HUES48 (cell line): ENCODE measurements at regions not wholly inside any gene's neighbourhood (a gene's known extent, or its start where the extent isn't known, plus 50 kb on each side); places are given as distances from the start of the nearest gene placed in this dataset.

Experiments
- H3K27ac ChIP-seq: one replicate; pipeline ENCODE4 v1.7.0; 2013; ENCODE audit warnings: low read depth, low read length, inconsistent platforms
- H3K27me3 ChIP-seq: 2 replicates; pipeline ENCODE4 v1.6.1; 2013; ENCODE audit warnings: mild to moderate bottlenecking, low read length; ENCODE audit not compliant: control insufficient read depth, insufficient read depth
- H3K36me3 ChIP-seq: 2 replicates; pipeline ENCODE4 v1.6.1; 2013; ENCODE audit warnings: low read length; ENCODE audit not compliant: control insufficient read depth, insufficient read depth
- H3K4me1 ChIP-seq: 2 replicates; pipeline ENCODE4 v1.6.1; 2013; ENCODE audit warnings: mild to moderate bottlenecking, low read length; ENCODE audit not compliant: control insufficient read depth, insufficient read depth
- H3K4me3 ChIP-seq: 2 replicates; pipeline ENCODE4 v1.5.1; 2013; ENCODE audit warnings: mild to moderate bottlenecking, low read depth, low read length
- H3K9ac ChIP-seq: 2 replicates; pipeline ENCODE4 v1.6.1; 2013; ENCODE audit warnings: mild to moderate bottlenecking, low read depth, low read length, moderate library complexity
- H3K9me3 ChIP-seq: 2 replicates; pipeline ENCODE4 v1.6.1; 2013; ENCODE audit warnings: low read length; ENCODE audit not compliant: control insufficient read depth, insufficient read depth

GRCh38 chr7:136072447-136072846, 95.3 kb upstream of the MTPN start:
- no peak overlapping the region for H3K9ac ChIP-seq
- no peak overlapping the region for H3K27ac ChIP-seq
- no peaks in the 10 kb centered on the region for H3K4me1 ChIP-seq
- no peaks in the 10 kb centered on the region for H3K27me3 ChIP-seq
- no peaks in the 10 kb centered on the region for H3K36me3 ChIP-seq
- no peak overlapping the region for H3K4me3 ChIP-seq
- H3K9me3 ChIP-seq, result no peaks in the 10 kb centered on the region

GRCh38 chr7:136070736-136071505, 93.8 kb upstream of the MTPN start:
- no peak overlapping the region for H3K27ac ChIP-seq
- no peaks in the 10 kb centered on the region for H3K27me3 ChIP-seq
- H3K9ac ChIP-seq, result no peak overlapping the region
- no peaks in the 10 kb centered on the region for H3K9me3 ChIP-seq
- no peaks in the 10 kb centered on the region for H3K4me1 ChIP-seq
- H3K36me3 ChIP-seq, result no peaks in the 10 kb centered on the region
- no peak overlapping the region for H3K4me3 ChIP-seq

- Histone ChIP-seq H3K4me1 (no peaks in the 10 kb centered on the region), H3K9ac (no peak overlapping the region), H3K4me3 (no peak overlapping the region), H3K27me3 (no peaks in the 10 kb centered on the region), H3K27ac (no peak overlapping the region), H3K36me3 (no peaks in the 10 kb centered on the region), H3K9me3 (no peaks in the 10 kb centered on the region)
Observed at GRCh38 chr7:136069840-136070529, 92.8 kb upstream of the MTPN start.

- H3K9ac ChIP-seq, result no peak overlapping the region
- H3K9me3 ChIP-seq, result no peaks in the 10 kb centered on the region
Observed at GRCh38 chr7:136067277-136067676, 90.1 kb upstream of the MTPN start.

GRCh38 chr7:136066304-136067143, 89.4 kb upstream of the MTPN start:
- no peaks in the 10 kb centered on the region for H3K36me3 ChIP-seq
- no peak overlapping the region for H3K4me3 ChIP-seq
- no peak overlapping the region for H3K9ac ChIP-seq
- H3K27me3 ChIP-seq, result no peaks in the 10 kb centered on the region
- H3K27ac ChIP-seq, result no peak overlapping the region
- H3K9me3 ChIP-seq, result no peaks in the 10 kb centered on the region
- no peaks in the 10 kb centered on the region for H3K4me1 ChIP-seq

More at GRCh38 chr7:136067277-136067676, 90.1 kb upstream of the MTPN start:
- Histone ChIP-seq H3K4me1 (no peaks in the 10 kb centered on the region), H3K36me3 (no peaks in the 10 kb centered on the region), H3K27me3 (no peaks in the 10 kb centered on the region), H3K4me3 (no peak overlapping the region), H3K27ac (no peak overlapping the region)

- H3K36me3 ChIP-seq, result no peaks in the 10 kb centered on the region
- no peak overlapping the region for H3K27ac ChIP-seq
- no peaks in the 10 kb centered on the region for H3K4me1 ChIP-seq
- H3K9ac ChIP-seq, result no peak overlapping the region
- no peaks in the 10 kb centered on the region for H3K27me3 ChIP-seq
- no peaks in the 10 kb centered on the region for H3K9me3 ChIP-seq
- H3K4me3 ChIP-seq, result no peak overlapping the region
Observed at GRCh38 chr7:136064627-136065237, 87.6 kb upstream of the MTPN start.

- no peaks in the 10 kb centered on the region for H3K9me3 ChIP-seq
- H3K36me3 ChIP-seq, result no peaks in the 10 kb centered on the region
- no peaks in the 10 kb centered on the region for H3K27me3 ChIP-seq
- no peak overlapping the region for H3K4me3 ChIP-seq
- H3K27ac ChIP-seq, result no peak overlapping the region
- no peak overlapping the region for H3K9ac ChIP-seq
- no peaks in the 10 kb centered on the region for H3K4me1 ChIP-seq
Observed at GRCh38 chr7:136064081-136064480, 86.9 kb upstream of the MTPN start.

GRCh38 chr7:136063326-136063666, 86.1 kb upstream of the MTPN start:
- H3K4me1 ChIP-seq, result no peaks in the 10 kb centered on the region
- H3K9me3 ChIP-seq, result no peaks in the 10 kb centered on the region
- H3K4me3 ChIP-seq, result no peak overlapping the region
- H3K27me3 ChIP-seq, result no peaks in the 10 kb centered on the region
- no peak overlapping the region for H3K27ac ChIP-seq
- no peak overlapping the region for H3K9ac ChIP-seq
- no peaks in the 10 kb centered on the region for H3K36me3 ChIP-seq

- Histone ChIP-seq H3K27me3 (no peaks in the 10 kb centered on the region), H3K4me1 (no peaks in the 10 kb centered on the region), H3K27ac (no peak overlapping the region), H3K9ac (no peak overlapping the region), H3K36me3 (no peaks in the 10 kb centered on the region), H3K9me3 (no peaks in the 10 kb centered on the region), H3K4me3 (no peak overlapping the region)
Observed at GRCh38 chr7:136062625-136063325, 85.6 kb upstream of the MTPN start.

GRCh38 chr7:136061433-136061832, 84.3 kb upstream of the MTPN start:
- H3K4me3 ChIP-seq, result no peak overlapping the region
- H3K36me3 ChIP-seq, result no peaks in the 10 kb centered on the region
- no peaks in the 10 kb centered on the region for H3K4me1 ChIP-seq
- no peaks in the 10 kb centered on the region for H3K9me3 ChIP-seq
- H3K9ac ChIP-seq, result no peak overlapping the region
- no peak overlapping the region for H3K27ac ChIP-seq
- H3K27me3 ChIP-seq, result no peaks in the 10 kb centered on the region
